ENCODE measurements at regions not wholly inside any gene's neighbourhood (a gene's known extent, or its start where the extent isn't known, plus 50 kb on each side); places are given as distances from the start of the nearest gene placed in this dataset.

GRCh38 chr21:38942748-38943211 lies 137.1 kb downstream of the ETS2 start:
- H3K36me3 ChIP-seq (ENCODE audit: control insufficient read depth, insufficient read depth, low read length): no peaks in the 10 kb centered on the region
- no peak overlapping the region for H3K4me3 ChIP-seq (ENCODE audit: low read length)
- H3K27ac ChIP-seq (ENCODE audit: low read depth, low read length): no peak overlapping the region
- no peak overlapping the region for H3K9ac ChIP-seq (ENCODE audit: low read length)
- H3K27me3 ChIP-seq (ENCODE audit: control insufficient read depth, insufficient read depth, low read length): no peaks in the 10 kb centered on the region
- H3K4me1 ChIP-seq (ENCODE audit: control insufficient read depth, insufficient read depth, low read length): no peaks in the 10 kb centered on the region

- H3K4me3 ChIP-seq (ENCODE audit: low read length): no peak overlapping the region
- no peaks in the 10 kb centered on the region for H3K27me3 ChIP-seq (ENCODE audit: control insufficient read depth, insufficient read depth, low read length)
- no peaks in the 10 kb centered on the region for H3K4me1 ChIP-seq (ENCODE audit: control insufficient read depth, insufficient read depth, low read length)
- H3K27ac ChIP-seq (ENCODE audit: low read depth, low read length): no peak overlapping the region
- no peak overlapping the region for H3K9ac ChIP-seq (ENCODE audit: low read length)
- H3K36me3 ChIP-seq (ENCODE audit: control insufficient read depth, insufficient read depth, low read length): no peaks in the 10 kb centered on the region
Observed at GRCh38 chr21:38938769-38939168, 133.0 kb downstream of the ETS2 start.

GRCh38 chr21:38938343-38938742 lies 132.6 kb downstream of the ETS2 start:
- Histone ChIP-seq H3K27me3 (ENCODE audit: control insufficient read depth, insufficient read depth, low read length) (no peaks in the 10 kb centered on the region), H3K9ac (ENCODE audit: low read length) (no peak overlapping the region), H3K4me3 (ENCODE audit: low read length) (no peak overlapping the region), H3K36me3 (ENCODE audit: control insufficient read depth, insufficient read depth, low read length) (no peaks in the 10 kb centered on the region), H3K27ac (ENCODE audit: low read depth, low read length) (no peak overlapping the region), H3K4me1 (ENCODE audit: control insufficient read depth, insufficient read depth, low read length) (no peaks in the 10 kb centered on the region)

GRCh38 chr21:38937844-38938243 lies 132.1 kb downstream of the ETS2 start:
- no peaks in the 10 kb centered on the region for H3K4me1 ChIP-seq (ENCODE audit: control insufficient read depth, insufficient read depth, low read length)
- H3K36me3 ChIP-seq (ENCODE audit: control insufficient read depth, insufficient read depth, low read length): no peaks in the 10 kb centered on the region
- no peaks in the 10 kb centered on the region for H3K27me3 ChIP-seq (ENCODE audit: control insufficient read depth, insufficient read depth, low read length)
- no peak overlapping the region for H3K4me3 ChIP-seq (ENCODE audit: low read length)
- H3K9ac ChIP-seq (ENCODE audit: low read length): no peak overlapping the region
- H3K27ac ChIP-seq (ENCODE audit: low read depth, low read length): no peak overlapping the region

- no peaks in the 10 kb centered on the region for H3K36me3 ChIP-seq (ENCODE audit: control insufficient read depth, insufficient read depth, low read length)
- H3K4me1 ChIP-seq (ENCODE audit: control insufficient read depth, insufficient read depth, low read length): no peaks in the 10 kb centered on the region
- no peak overlapping the region for H3K4me3 ChIP-seq (ENCODE audit: low read length)
- no peaks in the 10 kb centered on the region for H3K27me3 ChIP-seq (ENCODE audit: control insufficient read depth, insufficient read depth, low read length)
- no peak overlapping the region for H3K27ac ChIP-seq (ENCODE audit: low read depth, low read length)
- H3K9ac ChIP-seq (ENCODE audit: low read length): no peak overlapping the region
Observed at GRCh38 chr21:38937286-38937790, 131.6 kb downstream of the ETS2 start.

- Histone ChIP-seq H3K27me3 (ENCODE audit: control insufficient read depth, insufficient read depth, low read length) (no peaks in the 10 kb centered on the region), H3K36me3 (ENCODE audit: control insufficient read depth, insufficient read depth, low read length) (no peaks in the 10 kb centered on the region), H3K4me1 (ENCODE audit: control insufficient read depth, insufficient read depth, low read length) (no peaks in the 10 kb centered on the region), H3K4me3 (ENCODE audit: low read length) (no peak overlapping the region), H3K9ac (ENCODE audit: low read length) (no peak overlapping the region), H3K27ac (ENCODE audit: low read depth, low read length) (no peak overlapping the region)
Observed at GRCh38 chr21:38936240-38936639, 130.5 kb downstream of the ETS2 start.

- Histone ChIP-seq H3K27me3 (ENCODE audit: control insufficient read depth, insufficient read depth, low read length) (no peaks in the 10 kb centered on the region), H3K27ac (ENCODE audit: low read depth, low read length) (no peak overlapping the region), H3K9ac (ENCODE audit: low read length) (no peak overlapping the region), H3K4me1 (ENCODE audit: control insufficient read depth, insufficient read depth, low read length) (no peaks in the 10 kb centered on the region), H3K4me3 (ENCODE audit: low read length) (no peak overlapping the region), H3K36me3 (ENCODE audit: control insufficient read depth, insufficient read depth, low read length) (no peaks in the 10 kb centered on the region)
Observed at GRCh38 chr21:38933731-38934130, 128.0 kb downstream of the ETS2 start.

GRCh38 chr21:38931291-38931690 lies 125.6 kb downstream of the ETS2 start:
- H3K27ac ChIP-seq (ENCODE audit: low read depth, low read length): no peak overlapping the region
- no peaks in the 10 kb centered on the region for H3K4me1 ChIP-seq (ENCODE audit: control insufficient read depth, insufficient read depth, low read length)
- no peak overlapping the region for H3K4me3 ChIP-seq (ENCODE audit: low read length)
- H3K9ac ChIP-seq (ENCODE audit: low read length): no peak overlapping the region
- H3K27me3 ChIP-seq (ENCODE audit: control insufficient read depth, insufficient read depth, low read length): no peaks in the 10 kb centered on the region
- no peaks in the 10 kb centered on the region for H3K36me3 ChIP-seq (ENCODE audit: control insufficient read depth, insufficient read depth, low read length)

- no peak overlapping the region for H3K27ac ChIP-seq (ENCODE audit: low read depth, low read length)
- H3K36me3 ChIP-seq (ENCODE audit: control insufficient read depth, insufficient read depth, low read length): no peaks in the 10 kb centered on the region
- no peak overlapping the region for H3K9ac ChIP-seq (ENCODE audit: low read length)
- no peak overlapping the region for H3K4me3 ChIP-seq (ENCODE audit: low read length)
- H3K27me3 ChIP-seq (ENCODE audit: control insufficient read depth, insufficient read depth, low read length): no peaks in the 10 kb centered on the region
- H3K4me1 ChIP-seq (ENCODE audit: control insufficient read depth, insufficient read depth, low read length): no peaks in the 10 kb centered on the region
Observed at GRCh38 chr21:38930853-38931252, 125.1 kb downstream of the ETS2 start.

GRCh38 chr21:38930066-38930465 lies 124.3 kb downstream of the ETS2 start:
- no peak overlapping the region for H3K4me3 ChIP-seq (ENCODE audit: low read length)
- H3K27ac ChIP-seq (ENCODE audit: low read depth, low read length): no peak overlapping the region
- H3K27me3 ChIP-seq (ENCODE audit: control insufficient read depth, insufficient read depth, low read length): no peaks in the 10 kb centered on the region
- no peaks in the 10 kb centered on the region for H3K36me3 ChIP-seq (ENCODE audit: control insufficient read depth, insufficient read depth, low read length)
- H3K9ac ChIP-seq (ENCODE audit: low read length): no peak overlapping the region
- peaks cover 6% of the 10 kb centered on the region for H3K4me1 ChIP-seq (ENCODE audit: control insufficient read depth, insufficient read depth, low read length)

GRCh38 chr21:38929652-38930051 lies 123.9 kb downstream of the ETS2 start:
- Histone ChIP-seq H3K4me3 (ENCODE audit: low read length) (no peak overlapping the region), H3K27me3 (ENCODE audit: control insufficient read depth, insufficient read depth, low read length) (no peaks in the 10 kb centered on the region), H3K27ac (ENCODE audit: low read depth, low read length) (no peak overlapping the region), H3K9ac (ENCODE audit: low read length) (no peak overlapping the region), H3K4me1 (ENCODE audit: control insufficient read depth, insufficient read depth, low read length) (peaks cover 6% of the 10 kb centered on the region), H3K36me3 (ENCODE audit: control insufficient read depth, insufficient read depth, low read length) (no peaks in the 10 kb centered on the region)

GRCh38 chr21:38929142-38929541 lies 123.4 kb downstream of the ETS2 start:
- H3K4me1 ChIP-seq (ENCODE audit: control insufficient read depth, insufficient read depth, low read length): peaks cover 6% of the 10 kb centered on the region
- no peaks in the 10 kb centered on the region for H3K36me3 ChIP-seq (ENCODE audit: control insufficient read depth, insufficient read depth, low read length)
- no peak overlapping the region for H3K9ac ChIP-seq (ENCODE audit: low read length)
- H3K4me3 ChIP-seq (ENCODE audit: low read length): no peak overlapping the region
- no peaks in the 10 kb centered on the region for H3K27me3 ChIP-seq (ENCODE audit: control insufficient read depth, insufficient read depth, low read length)
- no peak overlapping the region for H3K27ac ChIP-seq (ENCODE audit: low read depth, low read length)

GRCh38 chr21:38927776-38928175 lies 122.0 kb downstream of the ETS2 start:
- H3K27me3 ChIP-seq (ENCODE audit: control insufficient read depth, insufficient read depth, low read length): no peaks in the 10 kb centered on the region
- H3K4me1 ChIP-seq (ENCODE audit: control insufficient read depth, insufficient read depth, low read length): peaks cover 6% of the 10 kb centered on the region
- H3K27ac ChIP-seq (ENCODE audit: low read depth, low read length): no peak overlapping the region
- no peak overlapping the region for H3K4me3 ChIP-seq (ENCODE audit: low read length)
- no peaks in the 10 kb centered on the region for H3K36me3 ChIP-seq (ENCODE audit: control insufficient read depth, insufficient read depth, low read length)
- H3K9ac ChIP-seq (ENCODE audit: low read length): no peak overlapping the region

Data from rectal smooth muscle tissue (tissue), 1 donor.